Neuronal stem cell (in vitro differentiated cells): ENCODE measurements at regions not wholly inside any gene's neighbourhood (a gene's known extent, or its start where the extent isn't known, plus 50 kb on each side); places are given as distances from the start of the nearest gene placed in this dataset.

ENCODE experiments used
- DNase-seq: peaks from one replicate; pipeline ENCODE4 v3.0.0-alpha.2; 2013; ENCODE audit warnings: low spot score
- H2AFZ ChIP-seq: one replicate; pipeline ENCODE4 v1.6.1; 2013; ENCODE audit warnings: mild to moderate bottlenecking, low read length, inconsistent platforms
- H2AK5ac ChIP-seq: 2 replicates; pipeline ENCODE4 v1.6.1; 2013; ENCODE audit warnings: low read depth, mild to moderate bottlenecking, inconsistent platforms, low read length, moderate library complexity, mixed read lengths
- H2BK120ac ChIP-seq: 2 replicates; pipeline ENCODE4 v1.6.1; 2013; ENCODE audit warnings: low read depth, mild to moderate bottlenecking, inconsistent platforms, low read length, moderate library complexity, mixed read lengths
- H2BK12ac ChIP-seq: one replicate; pipeline ENCODE4 v1.6.1; 2013; ENCODE audit warnings: low read length, inconsistent platforms
- H2BK15ac ChIP-seq: 2 replicates; pipeline ENCODE4 v1.6.1; 2013; ENCODE audit warnings: mild to moderate bottlenecking, low read length, inconsistent platforms, mixed read lengths
- H2BK5ac ChIP-seq: one replicate; pipeline ENCODE4 v1.6.1; 2013; ENCODE audit warnings: inconsistent platforms, mild to moderate bottlenecking, low read length, moderate library complexity
- H3K14ac ChIP-seq: one replicate; pipeline ENCODE4 v1.6.1; 2013; ENCODE audit warnings: low read length, inconsistent platforms
- H3K18ac ChIP-seq: 2 replicates; pipeline ENCODE4 v1.6.1; 2013; ENCODE audit warnings: low read length, inconsistent platforms
- H3K23ac ChIP-seq: 2 replicates; pipeline ENCODE4 v1.6.1; 2013; ENCODE audit warnings: low read depth, mild to moderate bottlenecking, mixed read lengths, low read length, inconsistent platforms; ENCODE audit not compliant: poor library complexity
- H3K27ac ChIP-seq: replicated peaks from 3 replicates; pipeline ENCODE4 v1.5.1; 2013; ENCODE audit warnings: low read length, inconsistent platforms
- H3K27me3 ChIP-seq, 3 experiments: 2 replicates each; pipeline ENCODE4 v1.6.1; 2013; ENCODE audit warnings: low read length in 3 of 3, mild to moderate bottlenecking in 2 of 3, inconsistent platforms in 1 of 3, low read depth in 1 of 3, mixed read lengths in 1 of 3, moderate library complexity in 1 of 3; ENCODE audit not compliant: control insufficient read depth in 3 of 3, insufficient read depth in 3 of 3
- H3K36me3 ChIP-seq, 2 donors: replicated peaks in 1 of 2; 2 replicates each; pipeline ENCODE4 v1.6.1; 2013; ENCODE audit warnings: low read length in 2 of 2; ENCODE audit not compliant: control insufficient read depth in 2 of 2, insufficient read depth in 2 of 2
- H3K4ac ChIP-seq: 2 replicates; pipeline ENCODE4 v1.6.1; 2013; ENCODE audit warnings: inconsistent platforms, mild to moderate bottlenecking, low read length, moderate library complexity
- H3K4me1 ChIP-seq, 2 donors: 1 replicate in 1 of 2; 2 replicates in 1 of 2; pipeline ENCODE4 v1.6.1; 2013; ENCODE audit warnings: low read length in 2 of 2, low read depth in 1 of 2; ENCODE audit not compliant: control insufficient read depth in 2 of 2, insufficient read depth in 1 of 2
- H3K4me2 ChIP-seq: one replicate; pipeline ENCODE4 v1.6.1; 2013; ENCODE audit warnings: mild to moderate bottlenecking, low read length, inconsistent platforms; ENCODE audit not compliant: insufficient read depth, poor library complexity, severe bottlenecking
- H3K4me3 ChIP-seq, 2 donors: 2 replicates each; pipeline ENCODE4 v1.5.1; 2013; ENCODE audit warnings: low read length in 2 of 2, mild to moderate bottlenecking in 2 of 2, inconsistent platforms in 1 of 2, moderate library complexity in 1 of 2
- H3K79me1 ChIP-seq: one replicate; pipeline ENCODE4 v1.6.1; 2013; ENCODE audit warnings: low read depth, mild to moderate bottlenecking, inconsistent platforms, low read length, moderate library complexity
- H3K9ac ChIP-seq: one replicate; pipeline ENCODE4 v1.6.1; 2013; ENCODE audit warnings: mild to moderate bottlenecking, low read depth, low read length, inconsistent platforms; ENCODE audit not compliant: poor library complexity
- H3K9me3 ChIP-seq, 2 donors: replicated peaks in 1 of 2; 2 replicates each; pipeline versions ENCODE3 to v1.6.1; 2013; ENCODE audit warnings: low read length in 2 of 2, mild to moderate bottlenecking in 2 of 2, inconsistent platforms in 1 of 2, low read depth in 1 of 2, mixed read lengths in 1 of 2, moderate library complexity in 1 of 2; ENCODE audit not compliant: control insufficient read depth in 2 of 2, insufficient read depth in 1 of 2
- H4K8ac ChIP-seq: one replicate; pipeline ENCODE4 v1.6.1; 2013; ENCODE audit warnings: low read depth, mild to moderate bottlenecking, inconsistent platforms, low read length, moderate library complexity
- H4K91ac ChIP-seq: one replicate; pipeline ENCODE4 v1.6.1; 2013; ENCODE audit warnings: low read length, low read depth, mild to moderate bottlenecking, inconsistent platforms; ENCODE audit not compliant: poor library complexity
- WGBS, 2 donors: extraction: QIAGEN DNeasy Blood & Tissue Kit; methylation state at CpG; one replicate each; pipeline ENCODE4 v1.1.7; 2013; ENCODE audit warnings: missing lambda C conversion rate in 2 of 2, mixed read lengths in 1 of 2; ENCODE audit not compliant: insufficient read length in 2 of 2, insufficient replicate concordance in 1 of 2; ENCODE audit errors: extremely low coverage in 2 of 2; 5-methylcytosine and 5-hydroxymethylcytosine counted together

GRCh38 chr20:55160996-55161395 is 685.6 kb downstream of the DOK5 start:
- Histone ChIP-seq H3K14ac (no peak overlapping the region), H2AK5ac (no peak overlapping the region), H2BK5ac (no peak overlapping the region), H3K36me3 (no peaks in the 10 kb centered on the region), H2BK12ac (no peak overlapping the region), H3K9me3 (no peaks in the 10 kb centered on the region), H3K27ac (no peak overlapping the region), H3K4me3 (no peak overlapping the region), H4K8ac (no peak overlapping the region), H3K27me3 (no peaks in the 10 kb centered on the region), H2BK15ac (no peak overlapping the region), H3K9ac (no peak overlapping the region), H3K23ac (no peak overlapping the region), H3K18ac (no peak overlapping the region), H4K91ac (no peak overlapping the region), H3K79me1 (no peaks in the 10 kb centered on the region), H3K4me1 (peaks cover 0 to 6% of the 10 kb centered on the region in 2 donors), H2BK120ac (no peak overlapping the region), H3K4ac (no peak overlapping the region), H2AFZ (no peak overlapping the region), H3K4me2 (no peak overlapping the region)
- no peak for DNase-seq
- WGBS, 2 donors: no CpG with 5 or more reads among the region's 1 CpG

GRCh38 chr20:55160037-55160436 is 684.6 kb downstream of the DOK5 start:
- Histone ChIP-seq H3K23ac (no peak overlapping the region), H3K18ac (no peak overlapping the region), H2AFZ (no peak overlapping the region), H3K9ac (no peak overlapping the region), H4K91ac (no peak overlapping the region), H3K4me1 (peaks cover 0 to 2% of the 10 kb centered on the region in 2 donors), H3K14ac (no peak overlapping the region), H3K4ac (no peak overlapping the region), H2AK5ac (no peak overlapping the region), H2BK5ac (no peak overlapping the region), H3K4me3 (no peak overlapping the region), H3K9me3 (no peaks in the 10 kb centered on the region), H3K27ac (no peak overlapping the region), H3K79me1 (no peaks in the 10 kb centered on the region), H3K4me2 (no peak overlapping the region), H3K27me3 (no peaks in the 10 kb centered on the region), H3K36me3 (no peaks in the 10 kb centered on the region), H2BK120ac (no peak overlapping the region), H4K8ac (no peak overlapping the region), H2BK15ac (no peak overlapping the region), H2BK12ac (no peak overlapping the region)
- no peak for DNase-seq
- no CpG with 5 or more reads among the region's 3 CpGs for WGBS, 2 donors

GRCh38 chr20:55159230-55159629 is 683.8 kb downstream of the DOK5 start:
- Histone ChIP-seq H3K9me3 (no peaks in the 10 kb centered on the region), H3K27ac (no peak overlapping the region), H2AK5ac (no peak overlapping the region), H3K4me2 (no peak overlapping the region), H3K4ac (no peak overlapping the region), H2BK15ac (no peak overlapping the region), H3K27me3 (no peaks in the 10 kb centered on the region), H4K91ac (no peak overlapping the region), H2BK120ac (no peak overlapping the region), H3K14ac (no peak overlapping the region), H4K8ac (no peak overlapping the region), H3K4me3 (no peak overlapping the region), H3K36me3 (no peaks in the 10 kb centered on the region), H2BK5ac (no peak overlapping the region), H3K79me1 (no peaks in the 10 kb centered on the region), H3K18ac (no peak overlapping the region), H3K9ac (no peak overlapping the region), H3K4me1 (no peaks in the 10 kb centered on the region), H2BK12ac (no peak overlapping the region), H2AFZ (no peak overlapping the region), H3K23ac (no peak overlapping the region)
- DNase-seq: no peak
- WGBS, 2 donors: no CpG with 5 or more reads among the region's 3 CpGs

- Histone ChIP-seq H4K91ac (no peak overlapping the region), H4K8ac (no peak overlapping the region), H3K36me3 (no peaks in the 10 kb centered on the region), H3K27me3 (no peaks in the 10 kb centered on the region), H3K79me1 (no peaks in the 10 kb centered on the region), H2AFZ (no peak overlapping the region), H2BK120ac (no peak overlapping the region), H2BK15ac (no peak overlapping the region), H3K4me2 (no peak overlapping the region), H3K23ac (no peak overlapping the region), H3K18ac (no peak overlapping the region), H3K14ac (no peak overlapping the region), H3K9me3 (no peaks in the 10 kb centered on the region), H3K4me3 (no peak overlapping the region), H3K27ac (no peak overlapping the region), H2BK12ac (no peak overlapping the region), H3K4ac (no peak overlapping the region), H2BK5ac (no peak overlapping the region), H2AK5ac (no peak overlapping the region), H3K9ac (no peak overlapping the region), H3K4me1 (no peaks in the 10 kb centered on the region)
- WGBS, 2 donors: no CpG with 5 or more reads among the region's 2 CpGs
- no peak for DNase-seq
Measured at GRCh38 chr20:55158446-55158845, 683.1 kb downstream of the DOK5 start.
